Esophagus squamous epithelium (tissue), 5 donors: ENCODE measurements at regions not wholly inside any gene's neighbourhood (a gene's known extent, or its start where the extent isn't known, plus 50 kb on each side); places are given as distances from the start of the nearest gene placed in this dataset.
A peak's percentile ranks its signal among the peaks of the same experiment; 100 is the strongest.

ENCODE experiments used
- DNase-seq: peaks from one replicate; lab custom pipeline; 2025; lab: John Stamatoyannopoulos, UW
- H3K27ac ChIP-seq, 4 donors: fragments of 200-600 bp; sonication (generic); one replicate each; pipeline ENCODE4 v1.5.1; 2016 to 2019; ENCODE audit warnings: mild to moderate bottlenecking in 1 of 4
- H3K27me3 ChIP-seq, 4 donors: fragments of 200-600 bp; sonication (generic); 1 replicate in 3 of 4; 2 replicates in 1 of 4; pipeline versions ENCODE4 v1.5.1 to v1.6.0; 2017 to 2021; ENCODE audit warnings: antibody characterized with exemption in 1 of 4
- H3K36me3 ChIP-seq, 3 donors: fragments of 200-600 bp; sonication (generic); one replicate each; pipeline ENCODE4 v1.5.1; 2016 to 2019
- H3K4me1 ChIP-seq, 3 donors: fragments of 200-600 bp; sonication (generic); one replicate each; pipeline ENCODE4 v1.5.1; 2017 to 2019
- H3K4me3 ChIP-seq, 4 donors: fragments of 200-600 bp; sonication (generic); 1 replicate in 3 of 4; 2 replicates in 1 of 4; pipeline ENCODE4 v1.5.1; 2016 to 2019; ENCODE audit warnings: mild to moderate bottlenecking in 2 of 4, moderate library complexity in 1 of 4
- H3K9me3 ChIP-seq, 3 donors: fragments of 200-600 bp; sonication (generic); one replicate each; pipeline ENCODE4 v1.5.1; 2016 to 2019
- POLR2A ChIP-seq, 4 donors: fragments of 450-650 bp; IDR thresholded peaks; one replicate each; pipeline ENCODE4 v1.6.1; 2017; ENCODE audit warnings: antibody characterized with exemption in 4 of 4, mild to moderate bottlenecking in 4 of 4, moderate library complexity in 3 of 4
- WGBS, 2 donors: methylation state at CpG; one replicate each; pipeline ENCODE4 v1.1.5; 2018; 5-methylcytosine and 5-hydroxymethylcytosine counted together
- intact Hi-C: fragments of 100-400 bp; cut with DNase I; formaldehyde crosslinking; loops from one replicate; pipeline ENCODE4 v1.15.0; 2022
- TF ChIP-seq, protein P1 (sequence below), 6 experiments: fragments of 450-650 bp in 4 of 6; fragments of 200-600 bp in 2 of 6; sonication (generic) in 2 of 6; IDR thresholded peaks; one replicate each; pipeline ENCODE4 v1.5.1; 2016 to 2019; ENCODE audit warnings: antibody characterized with exemption in 6 of 6, mild to moderate bottlenecking in 4 of 6, moderate library complexity in 4 of 6
- donor health status: DM: yes; HTN: yes; CAD: no.

DNA sequence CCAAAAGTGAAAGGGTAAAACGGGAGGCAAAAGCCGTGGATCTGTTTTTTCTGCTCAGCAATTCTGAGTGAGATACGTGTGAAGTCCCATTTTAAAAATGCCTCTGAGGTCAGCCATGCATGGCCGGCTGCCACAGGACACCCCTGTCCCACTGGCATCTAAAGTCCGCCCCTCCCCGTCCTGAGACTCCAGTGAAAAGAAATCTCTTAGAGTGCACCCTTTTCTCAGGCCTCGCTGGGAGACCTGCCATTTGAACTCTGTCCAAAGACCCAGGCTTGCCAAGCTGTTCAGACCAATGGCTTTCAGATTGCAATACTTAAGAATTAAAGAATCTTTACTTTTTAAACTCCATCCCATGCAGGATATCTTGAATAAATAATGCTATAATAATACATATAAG is 61.0 kb upstream of the SLC24A5 start:
- intact Hi-C loops: no loop called here
- no peak overlapping the region for H3K27ac ChIP-seq
- WGBS, 2 donors: 23 to 29% methylated on average over 7 of the region's 7 CpGs

DNA sequence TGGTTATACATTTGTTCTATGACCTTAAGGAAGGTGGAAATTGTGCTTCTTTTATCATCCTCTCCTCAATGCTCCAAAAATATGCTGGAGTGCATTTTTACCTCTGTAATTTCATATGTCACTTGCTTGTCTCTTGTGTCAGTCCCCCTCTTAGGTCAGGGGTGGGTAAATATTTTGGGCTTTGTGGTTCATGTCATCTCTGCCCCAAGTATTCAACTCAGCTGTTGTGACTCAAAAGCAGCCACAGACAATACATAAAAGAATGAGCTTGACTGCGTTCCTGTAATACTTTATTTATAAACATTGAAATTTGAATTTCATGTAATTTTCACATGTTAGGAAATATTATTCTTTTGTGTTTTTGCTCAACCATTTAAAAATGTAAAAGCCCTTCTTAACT is 60.4 kb upstream of the SLC24A5 start:
- Histone ChIP-seq H3K9me3 (no peaks in the 10 kb centered on the region), H3K27me3 (no peaks in the 10 kb centered on the region), H3K4me3 (no peak overlapping the region), H3K4me1 (peaks cover 0 to 13% (median 0%) of the 10 kb centered on the region in 3 donors), H3K36me3 (no peaks in the 10 kb centered on the region), H3K27ac (no peak overlapping the region)
- intact Hi-C loops: no loop called here
- TF ChIP-seq, protein P1, sequence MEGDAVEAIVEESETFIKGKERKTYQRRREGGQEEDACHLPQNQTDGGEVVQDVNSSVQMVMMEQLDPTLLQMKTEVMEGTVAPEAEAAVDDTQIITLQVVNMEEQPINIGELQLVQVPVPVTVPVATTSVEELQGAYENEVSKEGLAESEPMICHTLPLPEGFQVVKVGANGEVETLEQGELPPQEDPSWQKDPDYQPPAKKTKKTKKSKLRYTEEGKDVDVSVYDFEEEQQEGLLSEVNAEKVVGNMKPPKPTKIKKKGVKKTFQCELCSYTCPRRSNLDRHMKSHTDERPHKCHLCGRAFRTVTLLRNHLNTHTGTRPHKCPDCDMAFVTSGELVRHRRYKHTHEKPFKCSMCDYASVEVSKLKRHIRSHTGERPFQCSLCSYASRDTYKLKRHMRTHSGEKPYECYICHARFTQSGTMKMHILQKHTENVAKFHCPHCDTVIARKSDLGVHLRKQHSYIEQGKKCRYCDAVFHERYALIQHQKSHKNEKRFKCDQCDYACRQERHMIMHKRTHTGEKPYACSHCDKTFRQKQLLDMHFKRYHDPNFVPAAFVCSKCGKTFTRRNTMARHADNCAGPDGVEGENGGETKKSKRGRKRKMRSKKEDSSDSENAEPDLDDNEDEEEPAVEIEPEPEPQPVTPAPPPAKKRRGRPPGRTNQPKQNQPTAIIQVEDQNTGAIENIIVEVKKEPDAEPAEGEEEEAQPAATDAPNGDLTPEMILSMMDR (IDR thresholded peaks at IDR 0.05): no peak
- TF ChIP-seq POLR2A (IDR thresholded peaks at IDR 0.05): no peak
- no peak for DNase-seq
- WGBS, 2 donors: 50 to 64% methylated on average over 1 of the region's 1 CpG

More for the DNA sequence above, 61.0 kb upstream of the SLC24A5 start:
- Histone ChIP-seq H3K9me3 (no peaks in the 10 kb centered on the region), H3K27me3 (no peaks in the 10 kb centered on the region), H3K36me3 (no peaks in the 10 kb centered on the region), H3K4me3 (peak overlapping the region in 3 of 4 donors; percentile 11 to 28 (median 14)), H3K4me1 (peaks cover 0 to 13% (median 0%) of the 10 kb centered on the region in 3 donors)
- no peak for DNase-seq
- TF ChIP-seq, protein P1 (IDR thresholded peaks at IDR 0.05): no peak
- no peak for TF ChIP-seq POLR2A (IDR thresholded peaks at IDR 0.05)

- Histone ChIP-seq H3K9me3 (no peaks in the 10 kb centered on the region), H3K36me3 (no peaks in the 10 kb centered on the region), H3K27ac (no peak overlapping the region), H3K27me3 (no peaks in the 10 kb centered on the region), H3K4me1 (peaks cover 0 to 13% (median 0%) of the 10 kb centered on the region in 3 donors), H3K4me3 (no peak overlapping the region)
- no peak for TF ChIP-seq POLR2A (IDR thresholded peaks at IDR 0.05)
- TF ChIP-seq, protein P1 (IDR thresholded peaks at IDR 0.05): no peak
- intact Hi-C loops: no loop called here
- no peak for DNase-seq
- 77 to 88% methylated on average over 6 of the region's 6 CpGs for WGBS, 2 donors
These were observed 59.2 kb upstream of the SLC24A5 start for GRCh38 chr15:48061605-48062004.

DNA sequence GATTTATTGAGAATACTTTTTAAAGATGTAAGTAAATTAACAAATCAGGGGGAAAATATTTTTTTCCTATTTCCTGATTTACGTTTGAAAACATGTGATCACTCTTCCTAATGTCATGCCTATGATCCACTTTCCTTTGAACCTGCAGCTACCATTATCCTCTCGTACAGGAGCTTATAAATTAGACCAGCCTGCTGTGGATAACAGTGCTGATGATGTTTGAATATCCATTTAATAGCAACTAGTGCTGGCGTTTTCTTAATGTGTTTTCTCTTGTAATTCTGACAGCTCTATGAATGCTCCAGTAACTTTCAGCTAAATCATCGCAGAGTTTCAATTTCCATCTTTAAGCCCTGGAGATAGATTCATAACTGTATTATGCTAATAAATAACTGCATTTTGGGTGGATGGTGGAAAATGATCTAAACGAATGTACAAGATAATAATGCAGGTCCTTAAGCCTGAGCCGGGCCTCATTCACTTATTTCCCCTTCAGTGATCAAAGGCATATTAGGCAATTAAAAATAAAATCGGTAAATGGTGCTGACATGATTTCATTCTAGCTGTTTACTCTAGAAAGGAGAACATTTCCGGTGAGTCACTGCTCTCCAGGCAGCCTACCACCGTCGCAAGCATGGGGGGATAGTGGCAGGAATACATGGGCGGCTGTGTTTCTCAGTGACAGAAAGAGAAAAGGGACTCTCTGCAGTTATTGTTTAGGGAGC is 58.5 kb upstream of the SLC24A5 start:
- TF ChIP-seq, protein P1 (IDR thresholded peaks at IDR 0.05): no peak
- Histone ChIP-seq H3K4me3 (no peak overlapping the region), H3K27me3 (no peaks in the 10 kb centered on the region), H3K36me3 (no peaks in the 10 kb centered on the region), H3K27ac (no peak overlapping the region), H3K9me3 (no peaks in the 10 kb centered on the region), H3K4me1 (peaks cover 0 to 13% (median 0%) of the 10 kb centered on the region in 3 donors)
- WGBS, 2 donors: 63 to 69% methylated on average over 11 of the region's 11 CpGs
- no peak for DNase-seq
- intact Hi-C loops: no loop called here

DNA sequence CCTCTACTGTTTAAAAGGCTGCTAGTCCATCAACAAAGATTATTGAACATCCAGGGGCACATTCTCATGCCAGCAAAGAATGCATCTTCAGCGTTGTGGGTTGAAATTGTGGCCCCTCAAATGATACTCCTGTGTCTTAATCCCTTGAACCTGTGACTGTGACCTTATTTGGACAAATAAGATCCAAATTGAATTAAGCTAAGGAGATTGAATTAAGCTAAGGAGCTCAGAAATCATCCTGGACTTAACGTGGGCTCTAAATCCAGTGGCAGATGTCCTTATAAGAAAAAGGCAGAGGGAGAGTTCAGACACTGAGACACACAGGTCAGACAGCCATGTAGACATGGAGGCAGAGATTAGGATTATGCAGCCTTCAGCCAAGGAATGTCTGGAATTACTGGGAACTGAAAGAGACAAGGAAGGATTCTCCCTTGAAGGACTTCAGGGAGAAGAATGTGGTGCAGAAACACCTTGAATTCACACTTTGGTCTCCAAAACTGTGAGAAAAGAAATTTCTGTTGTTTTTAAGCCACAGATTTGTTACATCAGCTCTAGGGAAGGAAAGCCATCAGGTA is 57.3 kb upstream of the SLC24A5 start:
- intact Hi-C loops: no loop called here
- H3K9me3 ChIP-seq: no peaks in the 10 kb centered on the region
- H3K27me3 ChIP-seq: no peaks in the 10 kb centered on the region
- WGBS, 2 donors: 55 to 76% methylated on average over 2 of the region's 2 CpGs
- peaks cover 0 to 13% (median 0%) of the 10 kb centered on the region in 3 donors for H3K4me1 ChIP-seq
- no peak for DNase-seq
- TF ChIP-seq, protein P1 (IDR thresholded peaks at IDR 0.05): no peak
- no peak for TF ChIP-seq POLR2A (IDR thresholded peaks at IDR 0.05)
- no peaks in the 10 kb centered on the region for H3K36me3 ChIP-seq
- H3K27ac ChIP-seq: no peak overlapping the region
- H3K4me3 ChIP-seq: no peak overlapping the region
